ENCODE measurements at regions not wholly inside any gene's neighbourhood (a gene's known extent, or its start where the extent isn't known, plus 50 kb on each side); places are given as distances from the start of the nearest gene placed in this dataset.

DNA sequence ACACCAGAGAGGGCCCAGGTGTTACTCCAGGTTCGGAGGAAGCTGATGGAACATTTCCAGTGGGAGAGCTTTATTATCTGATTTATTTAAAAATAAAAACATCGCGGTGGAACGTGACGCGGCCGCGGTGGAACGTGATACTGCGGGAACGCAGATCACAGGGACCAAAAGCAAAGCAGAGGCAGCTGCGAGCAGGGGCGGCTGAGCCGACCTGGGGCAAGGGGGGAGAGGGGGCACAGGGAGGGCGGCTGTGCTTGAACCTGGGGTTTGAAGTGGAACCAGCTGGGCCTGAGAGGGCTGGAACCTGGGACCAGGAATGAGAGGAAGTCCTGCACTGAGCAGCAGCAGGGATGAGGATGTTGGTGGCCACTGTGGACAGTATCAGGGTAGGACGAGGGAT lies 583.5 kb upstream of the SALL3 start:
- DNase-seq: no peak
- TF ChIP-seq EP300 (IDR thresholded peaks at IDR 0.05) (no peak), POLR2A (IDR thresholded peaks at IDR 0.05) (no peak), POLR2AphosphoS5 (IDR thresholded peaks at IDR 0.05) (no peak)
- TF ChIP-seq, protein P1, sequence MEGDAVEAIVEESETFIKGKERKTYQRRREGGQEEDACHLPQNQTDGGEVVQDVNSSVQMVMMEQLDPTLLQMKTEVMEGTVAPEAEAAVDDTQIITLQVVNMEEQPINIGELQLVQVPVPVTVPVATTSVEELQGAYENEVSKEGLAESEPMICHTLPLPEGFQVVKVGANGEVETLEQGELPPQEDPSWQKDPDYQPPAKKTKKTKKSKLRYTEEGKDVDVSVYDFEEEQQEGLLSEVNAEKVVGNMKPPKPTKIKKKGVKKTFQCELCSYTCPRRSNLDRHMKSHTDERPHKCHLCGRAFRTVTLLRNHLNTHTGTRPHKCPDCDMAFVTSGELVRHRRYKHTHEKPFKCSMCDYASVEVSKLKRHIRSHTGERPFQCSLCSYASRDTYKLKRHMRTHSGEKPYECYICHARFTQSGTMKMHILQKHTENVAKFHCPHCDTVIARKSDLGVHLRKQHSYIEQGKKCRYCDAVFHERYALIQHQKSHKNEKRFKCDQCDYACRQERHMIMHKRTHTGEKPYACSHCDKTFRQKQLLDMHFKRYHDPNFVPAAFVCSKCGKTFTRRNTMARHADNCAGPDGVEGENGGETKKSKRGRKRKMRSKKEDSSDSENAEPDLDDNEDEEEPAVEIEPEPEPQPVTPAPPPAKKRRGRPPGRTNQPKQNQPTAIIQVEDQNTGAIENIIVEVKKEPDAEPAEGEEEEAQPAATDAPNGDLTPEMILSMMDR (IDR thresholded peaks at IDR 0.05): no peak
- peaks cover 0 to 4% (median 0%) of the 10 kb centered on the region in 3 donors for H3K27me3 ChIP-seq
- H3K4me3 ChIP-seq: no peak overlapping the region
- H3K4me1 ChIP-seq: no peaks in the 10 kb centered on the region
- peaks cover 0 to 8% (median 0%) of the 10 kb centered on the region in 4 donors for H3K9me3 ChIP-seq
- no peaks in the 10 kb centered on the region for H3K36me3 ChIP-seq
- intact Hi-C loops (cut with DNase I; ENCODE audit: low total_unique reads): no loop called here
- 90 to 95% (median 93%) methylated on average over 16 of the region's 16 CpGs for WGBS, 5 donors
- H3K27ac ChIP-seq: no peak overlapping the region

DNA sequence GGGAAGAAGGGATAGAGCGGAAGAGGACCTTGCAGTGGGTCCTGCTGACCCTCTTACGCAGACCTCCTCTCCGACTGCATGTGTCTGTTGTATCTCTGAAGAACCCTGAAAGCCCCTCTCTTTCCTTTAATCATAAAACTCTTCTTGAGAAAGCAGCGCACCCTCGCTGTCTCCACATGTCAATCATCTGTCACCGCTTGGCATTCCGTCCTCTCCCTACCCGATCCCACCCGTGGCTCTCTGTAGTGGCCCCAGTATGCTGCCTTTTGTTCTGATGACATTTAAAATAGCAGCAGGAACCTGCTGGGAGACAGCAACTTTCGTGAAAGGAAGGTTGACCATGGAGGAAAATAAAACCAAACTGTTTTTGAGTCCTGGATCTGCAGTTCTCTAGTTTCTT lies 582.9 kb upstream of the SALL3 start:
- Histone ChIP-seq H3K36me3 (no peaks in the 10 kb centered on the region), H3K4me3 (no peak overlapping the region), H3K9me3 (peaks cover 0 to 8% (median 0%) of the 10 kb centered on the region in 4 donors), H3K4me1 (no peaks in the 10 kb centered on the region), H3K27ac (no peak overlapping the region), H3K27me3 (peaks cover 0 to 4% (median 0%) of the 10 kb centered on the region in 3 donors)
- 83 to 92% (median 89%) methylated on average over 10 of the region's 10 CpGs for WGBS, 5 donors
- TF ChIP-seq POLR2A (IDR thresholded peaks at IDR 0.05) (no peak), POLR2AphosphoS5 (IDR thresholded peaks at IDR 0.05) (no peak), EP300 (IDR thresholded peaks at IDR 0.05) (no peak)
- TF ChIP-seq, protein P1 (IDR thresholded peaks at IDR 0.05): no peak
- DNase-seq: no peak
- intact Hi-C loops (cut with DNase I; ENCODE audit: low total_unique reads): no loop called here

DNA sequence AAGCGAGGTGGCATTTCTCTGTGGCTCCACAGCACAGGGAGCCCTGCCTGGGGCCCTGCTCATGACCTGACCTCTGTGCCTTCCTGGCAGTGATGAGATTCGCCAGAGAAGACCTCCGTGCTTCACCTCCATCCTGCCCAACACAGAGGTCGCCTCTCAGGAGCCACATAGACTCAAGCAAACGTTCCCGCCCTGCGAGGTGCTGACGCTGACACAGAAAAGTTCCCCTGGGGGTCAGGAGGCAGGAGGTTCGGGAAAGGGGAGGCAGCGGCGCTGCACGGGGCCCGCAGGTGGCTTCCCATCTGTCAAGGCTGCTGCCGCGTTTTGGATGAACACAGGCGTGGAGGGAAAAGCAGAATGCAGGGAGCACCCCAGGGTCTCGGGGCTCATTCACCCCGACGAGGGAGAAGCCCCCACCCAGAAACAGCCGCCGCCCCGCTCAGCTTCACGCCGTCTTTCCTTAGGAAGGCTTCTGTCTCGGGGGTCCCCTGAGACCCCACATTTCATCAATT lies 579.6 kb upstream of the SALL3 start:
- H3K36me3 ChIP-seq: no peaks in the 10 kb centered on the region
- 75 to 84% (median 80%) methylated on average over 25 of the region's 25 CpGs for WGBS, 5 donors
- no peaks in the 10 kb centered on the region for H3K4me1 ChIP-seq
- H3K9me3 ChIP-seq: peaks cover 0 to 8% (median 0%) of the 10 kb centered on the region in 4 donors
- TF ChIP-seq EP300 (IDR thresholded peaks at IDR 0.05): no peak
- TF ChIP-seq, protein P1 (IDR thresholded peaks at IDR 0.05): no peak
- TF ChIP-seq POLR2A (IDR thresholded peaks at IDR 0.05): no peak
- TF ChIP-seq POLR2AphosphoS5 (IDR thresholded peaks at IDR 0.05): no peak
- DNase-seq: no peak
- H3K4me3 ChIP-seq: no peak overlapping the region
- intact Hi-C loops (cut with DNase I; ENCODE audit: low total_unique reads): no loop called here
- peaks cover 0 to 4% (median 0%) of the 10 kb centered on the region in 3 donors for H3K27me3 ChIP-seq
- no peak overlapping the region for H3K27ac ChIP-seq

DNA sequence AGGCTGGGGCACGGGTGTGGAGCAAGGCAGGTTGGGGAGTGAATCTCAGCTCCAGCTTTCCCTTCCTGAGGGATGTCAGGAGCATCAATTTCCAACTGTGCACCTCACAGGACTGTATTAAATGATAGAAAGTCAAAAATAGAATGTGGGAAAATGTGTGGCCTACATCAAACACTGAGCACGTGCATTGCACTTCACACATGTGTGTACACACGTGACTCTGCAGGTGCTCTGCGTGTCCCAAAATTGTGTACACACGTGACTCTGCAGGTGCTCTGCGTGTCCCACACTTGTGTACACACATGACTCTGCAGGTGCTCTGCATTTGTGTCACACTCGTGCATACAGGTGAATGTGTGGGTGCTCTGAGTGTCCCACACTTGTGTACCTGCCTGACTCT lies 577.2 kb upstream of the SALL3 start:
- DNase-seq: no peak
- peaks cover 0 to 4% (median 0%) of the 10 kb centered on the region in 3 donors for H3K27me3 ChIP-seq
- TF ChIP-seq EP300 (IDR thresholded peaks at IDR 0.05) (no peak), POLR2AphosphoS5 (IDR thresholded peaks at IDR 0.05) (no peak), POLR2A (IDR thresholded peaks at IDR 0.05) (no peak)
- TF ChIP-seq, protein P1 (IDR thresholded peaks at IDR 0.05): no peak
- intact Hi-C loops (cut with DNase I; ENCODE audit: low total_unique reads): no loop called here
- H3K4me1 ChIP-seq: peaks cover 0 to 9% (median 5%) of the 10 kb centered on the region in 4 donors
- WGBS, 5 donors: 85 to 94% (median 88%) methylated on average over 7 of the region's 7 CpGs
- H3K27ac ChIP-seq: no peak overlapping the region
- no peaks in the 10 kb centered on the region for H3K9me3 ChIP-seq
- no peaks in the 10 kb centered on the region for H3K36me3 ChIP-seq
- no peak overlapping the region for H3K4me3 ChIP-seq
